Lower leg skin (tissue), 3 donors: ENCODE measurements at regions not wholly inside any gene's neighbourhood (a gene's known extent, or its start where the extent isn't known, plus 50 kb on each side); places are given as distances from the start of the nearest gene placed in this dataset.

Source experiments
- CTCF ChIP-seq, 3 donors: fragments of 450-650 bp; IDR thresholded peaks; one replicate each; pipeline ENCODE4 v1.5.1; 2016; ENCODE audit warnings: antibody characterized with exemption in 3 of 3, mild to moderate bottlenecking in 3 of 3, moderate library complexity in 2 of 3
- POLR2A ChIP-seq, 2 donors: fragments of 450-650 bp; IDR thresholded peaks; one replicate each; pipeline ENCODE4 v1.6.1; 2016 to 2017; ENCODE audit warnings: antibody characterized with exemption in 2 of 2, mild to moderate bottlenecking in 1 of 2, moderate library complexity in 1 of 2

- no peak for TF ChIP-seq CTCF (IDR thresholded peaks at IDR 0.05)
- TF ChIP-seq POLR2A (IDR thresholded peaks at IDR 0.05): no peak
These were observed 512.4 kb upstream of the CDH11 start for GRCh38 chr16:65634291-65634690.
